ENCODE measurements at regions not wholly inside any gene's neighbourhood (a gene's known extent, or its start where the extent isn't known, plus 50 kb on each side); places are given as distances from the start of the nearest gene placed in this dataset.

DNA sequence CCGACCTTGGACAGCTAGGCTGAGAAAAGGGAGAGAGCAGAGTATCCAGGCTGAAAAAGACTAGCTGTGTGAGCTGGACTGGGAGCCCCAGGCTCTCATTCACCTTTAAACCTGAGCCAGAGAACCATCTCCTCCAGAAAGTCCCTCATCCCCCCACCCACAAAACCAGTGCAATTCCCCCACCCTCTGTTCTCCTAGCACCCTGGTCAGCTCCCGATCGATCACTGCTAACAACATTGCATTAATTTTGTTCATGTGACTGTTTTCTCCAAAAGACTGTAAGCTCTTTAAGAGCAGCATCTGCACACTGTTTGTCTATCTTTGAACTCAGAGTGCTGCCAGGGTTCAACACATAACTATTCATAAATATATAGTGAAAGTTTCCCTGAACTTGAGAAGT is 67.1 kb upstream of the NFASC start:
- Histone ChIP-seq H4K5ac (ENCODE audit: insufficient read length, low read depth, low read length) (no peak overlapping the region), H3K4ac (ENCODE audit: low read depth, low read length) (no peak overlapping the region), H3K4me1 (ENCODE audit: insufficient read depth, low read length) (no peaks in the 10 kb centered on the region), H2BK12ac (ENCODE audit: insufficient read length, low read depth, low read length) (no peak overlapping the region), H2BK15ac (ENCODE audit: low read depth, low read length) (no peak overlapping the region), H3K4me2 (ENCODE audit: insufficient read depth, insufficient read length, low read length) (no peak overlapping the region), H3K79me1 (ENCODE audit: insufficient read depth, low read depth, low read length, poor library complexity, severe bottlenecking) (no peaks in the 10 kb centered on the region), H3K9me3 (ENCODE audit: control insufficient read depth, low read depth, low read length) (no peaks in the 10 kb centered on the region), H3T11ph (ENCODE audit: low read length) (no peak overlapping the region), H3K18ac (ENCODE audit: insufficient read length, low read depth, low read length) (no peak overlapping the region), H3K56ac (ENCODE audit: insufficient read length, low read depth, low read length) (no peak overlapping the region), H2BK20ac (ENCODE audit: low read depth, low read length, poor library complexity, severe bottlenecking) (no peak overlapping the region), H3K23me2 (ENCODE audit: insufficient read length, low read depth, low read length, poor library complexity, severe bottlenecking) (no peaks in the 10 kb centered on the region), H3K9ac (ENCODE audit: extremely low read depth, insufficient read length, low read length) (no peak overlapping the region), H2AFZ (ENCODE audit: low read length) (no peak overlapping the region), H2BK5ac (ENCODE audit: insufficient read length, low read length) (no peak overlapping the region), H2BK120ac (ENCODE audit: low read depth, low read length, poor library complexity, severe bottlenecking) (no peak overlapping the region), H4K20me1 (ENCODE audit: control insufficient read depth, insufficient read depth, insufficient read length) (no peaks in the 10 kb centered on the region), H2AK5ac (ENCODE audit: insufficient read length, low read length) (no peak overlapping the region), H3K27ac (ENCODE audit: insufficient read length, low read depth, low read length) (no peak overlapping the region), H3K14ac (ENCODE audit: insufficient read depth, low read length) (no peak overlapping the region), H3K27me3 (ENCODE audit: insufficient read depth, low read length) (no peaks in the 10 kb centered on the region), H4K91ac (ENCODE audit: insufficient read length, low read depth, low read length) (no peak overlapping the region), H3K79me2 (ENCODE audit: insufficient read depth, low read length) (no peaks in the 10 kb centered on the region), H4K8ac (replicated peaks; ENCODE audit: insufficient read length, low read depth, low read length) (no peak overlapping the region), H3K23ac (ENCODE audit: insufficient read length, low read depth, low read length) (no peak overlapping the region)
- WGBS (ENCODE audit: extremely low coverage, insufficient read length, low lambda C conversion rate): no CpG with 5 or more reads among the region's 3 CpGs
- H3K9me3 Mint-ChIP-seq: no peaks in the 10 kb centered on the region; a peak in 1 of 5 replicates
- no peak overlapping the region for H3K27ac Mint-ChIP-seq
- H3K36me3 Mint-ChIP-seq (ENCODE audit: insufficient read depth in 1 of 3, low read depth in 3 of 3): no peaks in the 10 kb centered on the region
- TF ChIP-seq, protein P1, sequence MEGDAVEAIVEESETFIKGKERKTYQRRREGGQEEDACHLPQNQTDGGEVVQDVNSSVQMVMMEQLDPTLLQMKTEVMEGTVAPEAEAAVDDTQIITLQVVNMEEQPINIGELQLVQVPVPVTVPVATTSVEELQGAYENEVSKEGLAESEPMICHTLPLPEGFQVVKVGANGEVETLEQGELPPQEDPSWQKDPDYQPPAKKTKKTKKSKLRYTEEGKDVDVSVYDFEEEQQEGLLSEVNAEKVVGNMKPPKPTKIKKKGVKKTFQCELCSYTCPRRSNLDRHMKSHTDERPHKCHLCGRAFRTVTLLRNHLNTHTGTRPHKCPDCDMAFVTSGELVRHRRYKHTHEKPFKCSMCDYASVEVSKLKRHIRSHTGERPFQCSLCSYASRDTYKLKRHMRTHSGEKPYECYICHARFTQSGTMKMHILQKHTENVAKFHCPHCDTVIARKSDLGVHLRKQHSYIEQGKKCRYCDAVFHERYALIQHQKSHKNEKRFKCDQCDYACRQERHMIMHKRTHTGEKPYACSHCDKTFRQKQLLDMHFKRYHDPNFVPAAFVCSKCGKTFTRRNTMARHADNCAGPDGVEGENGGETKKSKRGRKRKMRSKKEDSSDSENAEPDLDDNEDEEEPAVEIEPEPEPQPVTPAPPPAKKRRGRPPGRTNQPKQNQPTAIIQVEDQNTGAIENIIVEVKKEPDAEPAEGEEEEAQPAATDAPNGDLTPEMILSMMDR (conservative IDR thresholded peaks at IDR 0.05): no peak
- no peak overlapping the region for H3K4me3 Mint-ChIP-seq
- H3K4me1 Mint-ChIP-seq: peaks cover 7 to 8% of the 10 kb centered on the region in 2 experiments
- DNase-seq: no peak
- peaks cover 43% of the 10 kb centered on the region for H3K27me3 Mint-ChIP-seq (ENCODE audit: low read depth)
